B cell (primary cell): ENCODE measurements at regions not wholly inside any gene's neighbourhood (a gene's known extent, or its start where the extent isn't known, plus 50 kb on each side); places are given as distances from the start of the nearest gene placed in this dataset.

Experiments
- EZH2 ChIP-seq: IDR thresholded peaks from 2 replicates; pipeline ENCODE4 v1.6.1; 2012; ENCODE audit warnings: borderline replicate concordance, low read depth, mild to moderate bottlenecking, moderate library complexity, low read length; ENCODE audit not compliant: insufficient read depth, poor library complexity, severe bottlenecking
- TF ChIP-seq, protein P1 (sequence below): fragments of 200-600 bp; IDR thresholded peaks from one replicate; pipeline ENCODE4 v1.8.0; 2022; ENCODE audit warnings: antibody characterized with exemption, mild to moderate bottlenecking

DNA sequence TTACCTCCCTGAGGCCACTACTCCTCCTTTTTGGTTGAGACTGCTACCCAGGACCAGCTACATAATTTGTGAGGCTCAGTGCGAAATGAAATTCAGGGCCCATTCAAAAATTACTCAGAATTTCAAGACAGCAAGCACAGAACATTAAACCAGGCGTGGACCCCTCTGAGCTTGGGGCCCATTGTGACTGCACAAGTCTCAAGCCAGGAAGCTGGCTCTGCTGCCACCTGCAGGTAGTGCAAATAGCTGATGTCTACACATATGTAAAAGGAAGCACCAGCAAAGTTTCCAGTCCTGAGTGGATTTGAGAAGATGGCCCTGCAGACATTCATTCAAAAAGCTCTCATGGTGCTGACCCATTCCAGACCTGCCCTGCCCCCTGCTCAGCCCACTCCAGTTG is 213.4 kb upstream of the LNX1 start:
- TF ChIP-seq, protein P1, sequence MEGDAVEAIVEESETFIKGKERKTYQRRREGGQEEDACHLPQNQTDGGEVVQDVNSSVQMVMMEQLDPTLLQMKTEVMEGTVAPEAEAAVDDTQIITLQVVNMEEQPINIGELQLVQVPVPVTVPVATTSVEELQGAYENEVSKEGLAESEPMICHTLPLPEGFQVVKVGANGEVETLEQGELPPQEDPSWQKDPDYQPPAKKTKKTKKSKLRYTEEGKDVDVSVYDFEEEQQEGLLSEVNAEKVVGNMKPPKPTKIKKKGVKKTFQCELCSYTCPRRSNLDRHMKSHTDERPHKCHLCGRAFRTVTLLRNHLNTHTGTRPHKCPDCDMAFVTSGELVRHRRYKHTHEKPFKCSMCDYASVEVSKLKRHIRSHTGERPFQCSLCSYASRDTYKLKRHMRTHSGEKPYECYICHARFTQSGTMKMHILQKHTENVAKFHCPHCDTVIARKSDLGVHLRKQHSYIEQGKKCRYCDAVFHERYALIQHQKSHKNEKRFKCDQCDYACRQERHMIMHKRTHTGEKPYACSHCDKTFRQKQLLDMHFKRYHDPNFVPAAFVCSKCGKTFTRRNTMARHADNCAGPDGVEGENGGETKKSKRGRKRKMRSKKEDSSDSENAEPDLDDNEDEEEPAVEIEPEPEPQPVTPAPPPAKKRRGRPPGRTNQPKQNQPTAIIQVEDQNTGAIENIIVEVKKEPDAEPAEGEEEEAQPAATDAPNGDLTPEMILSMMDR = peak; percentile 46
- TF ChIP-seq EZH2 = no peak
